ENCODE measurements at regions not wholly inside any gene's neighbourhood (a gene's known extent, or its start where the extent isn't known, plus 50 kb on each side); places are given as distances from the start of the nearest gene placed in this dataset.

GRCh38 chr11:29268733-29269132, 748.1 kb downstream of the KCNA4 start:
- no peak for TF ChIP-seq CTCF (IDR thresholded peaks at IDR 0.05; ENCODE audit: low read depth, low read length)
- Histone ChIP-seq H3K9me3 (no peaks in the 10 kb centered on the region), H3K27me3 (no peaks in the 10 kb centered on the region), H3K36me3 (no peaks in the 10 kb centered on the region), H3K4me1 (no peaks in the 10 kb centered on the region), H3K4me3 (ENCODE audit: low read depth, low read length) (no peak overlapping the region)
- DNase-seq, result no peak

- Histone ChIP-seq H3K9me3 (no peaks in the 10 kb centered on the region), H3K27me3 (no peaks in the 10 kb centered on the region), H3K36me3 (no peaks in the 10 kb centered on the region), H3K4me3 (ENCODE audit: low read depth, low read length) (no peak overlapping the region), H3K4me1 (no peaks in the 10 kb centered on the region)
- no peak for TF ChIP-seq CTCF (IDR thresholded peaks at IDR 0.05; ENCODE audit: low read depth, low read length)
- DNase-seq, result no peak
Measured at GRCh38 chr11:29265792-29266191, 751.0 kb downstream of the KCNA4 start.

- no peaks in the 10 kb centered on the region for H3K27me3 ChIP-seq
- no peaks in the 10 kb centered on the region for H3K9me3 ChIP-seq
- no peak overlapping the region for H3K4me3 ChIP-seq (ENCODE audit: low read depth, low read length)
- no peaks in the 10 kb centered on the region for H3K36me3 ChIP-seq
- H3K4me1 ChIP-seq, result no peaks in the 10 kb centered on the region
- no peak for DNase-seq
- no peak for TF ChIP-seq CTCF (IDR thresholded peaks at IDR 0.05; ENCODE audit: low read depth, low read length)
Measured at GRCh38 chr11:29265381-29265780, 751.4 kb downstream of the KCNA4 start.

GRCh38 chr11:29263971-29264682, 752.7 kb downstream of the KCNA4 start:
- Histone ChIP-seq H3K36me3 (no peaks in the 10 kb centered on the region), H3K4me3 (ENCODE audit: low read depth, low read length) (no peak overlapping the region), H3K27me3 (no peaks in the 10 kb centered on the region), H3K9me3 (no peaks in the 10 kb centered on the region), H3K4me1 (no peaks in the 10 kb centered on the region)
- no peak for DNase-seq
- TF ChIP-seq CTCF (IDR thresholded peaks at IDR 0.05; ENCODE audit: low read depth, low read length), result no peak

GRCh38 chr11:29261831-29262230, 755.0 kb downstream of the KCNA4 start:
- H3K36me3 ChIP-seq, result no peaks in the 10 kb centered on the region
- H3K4me3 ChIP-seq (ENCODE audit: low read depth, low read length), result no peak overlapping the region
- H3K9me3 ChIP-seq, result no peaks in the 10 kb centered on the region
- TF ChIP-seq CTCF (IDR thresholded peaks at IDR 0.05; ENCODE audit: low read depth, low read length), result no peak
- H3K4me1 ChIP-seq, result no peaks in the 10 kb centered on the region
- H3K27me3 ChIP-seq, result no peaks in the 10 kb centered on the region
- no peak for DNase-seq

GRCh38 chr11:29260939-29261705, 755.7 kb downstream of the KCNA4 start:
- Histone ChIP-seq H3K4me3 (ENCODE audit: low read depth, low read length) (no peak overlapping the region), H3K27me3 (no peaks in the 10 kb centered on the region), H3K4me1 (no peaks in the 10 kb centered on the region), H3K36me3 (no peaks in the 10 kb centered on the region), H3K9me3 (no peaks in the 10 kb centered on the region)
- no peak for DNase-seq
- TF ChIP-seq CTCF (IDR thresholded peaks at IDR 0.05; ENCODE audit: low read depth, low read length), result no peak

All from BE2C (cell line).